ENCODE measurements at regions not wholly inside any gene's neighbourhood (a gene's known extent, or its start where the extent isn't known, plus 50 kb on each side); places are given as distances from the start of the nearest gene placed in this dataset.

DNA sequence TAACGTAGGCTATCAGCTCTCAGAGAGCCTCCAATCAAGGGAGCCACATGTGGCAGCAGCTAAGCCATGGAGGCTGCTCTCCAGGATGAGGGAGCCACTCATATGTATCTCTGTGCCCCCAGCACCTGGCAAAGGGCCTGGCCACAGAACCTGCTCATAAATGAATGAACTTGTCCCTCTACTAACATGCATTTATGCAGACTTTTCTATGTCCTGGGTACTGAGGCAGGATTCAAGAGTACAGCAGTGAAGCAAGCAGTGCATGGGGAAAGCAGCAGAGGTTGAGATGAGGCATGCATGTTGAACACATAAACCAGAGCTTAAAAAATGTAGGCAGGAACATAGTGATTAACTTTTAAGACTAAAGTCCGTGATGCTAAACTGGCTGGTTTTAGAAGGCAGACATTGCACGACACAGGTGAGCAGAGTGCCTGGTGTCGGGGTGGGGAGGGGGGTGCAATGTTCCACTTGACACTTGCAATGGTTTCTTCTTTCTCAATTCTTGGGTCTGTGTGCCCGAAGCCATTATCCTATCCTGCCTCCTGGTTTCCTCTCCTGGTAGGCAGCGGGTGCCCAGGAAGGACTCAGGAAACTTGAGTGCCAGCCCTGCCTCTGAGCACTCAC, 142.8 kb upstream of the ALDH1B1 start:
- Histone ChIP-seq H3K79me2 (ENCODE audit: control insufficient read depth, low read length) (no peaks in the 10 kb centered on the region), H3K4me3 (ENCODE audit: low read length) (no peak overlapping the region), H4K20me1 (ENCODE audit: control insufficient read depth, insufficient read depth, low read depth, low read length) (no peaks in the 10 kb centered on the region), H3K4me2 (ENCODE audit: low read length) (no peak overlapping the region), H3K9me3 (ENCODE audit: control insufficient read depth, insufficient read depth, low read length) (no peaks in the 10 kb centered on the region), H3F3A (ENCODE audit: control insufficient read depth, insufficient read depth) (no peaks in the 10 kb centered on the region), H3K27ac (ENCODE audit: low read depth, low read length) (no peak overlapping the region), H3K4me1 (ENCODE audit: control insufficient read depth, low read length) (no peaks in the 10 kb centered on the region), H3K36me3 (ENCODE audit: control insufficient read depth, low read length) (no peaks in the 10 kb centered on the region), H3K27me3 (ENCODE audit: control insufficient read depth, low read length) (peaks cover 13% of the 10 kb centered on the region; the same call in 1 of the 2 replicates), H3K9me2 (replicated peaks; ENCODE audit: control insufficient read depth, low read length) (no peaks in the 10 kb centered on the region)
- TF ChIP-seq EZH2phosphoT487 (IDR thresholded peaks at IDR 0.05; ENCODE audit: borderline replicate concordance, low read length), result no peak
- TF ChIP-seq, protein P1, sequence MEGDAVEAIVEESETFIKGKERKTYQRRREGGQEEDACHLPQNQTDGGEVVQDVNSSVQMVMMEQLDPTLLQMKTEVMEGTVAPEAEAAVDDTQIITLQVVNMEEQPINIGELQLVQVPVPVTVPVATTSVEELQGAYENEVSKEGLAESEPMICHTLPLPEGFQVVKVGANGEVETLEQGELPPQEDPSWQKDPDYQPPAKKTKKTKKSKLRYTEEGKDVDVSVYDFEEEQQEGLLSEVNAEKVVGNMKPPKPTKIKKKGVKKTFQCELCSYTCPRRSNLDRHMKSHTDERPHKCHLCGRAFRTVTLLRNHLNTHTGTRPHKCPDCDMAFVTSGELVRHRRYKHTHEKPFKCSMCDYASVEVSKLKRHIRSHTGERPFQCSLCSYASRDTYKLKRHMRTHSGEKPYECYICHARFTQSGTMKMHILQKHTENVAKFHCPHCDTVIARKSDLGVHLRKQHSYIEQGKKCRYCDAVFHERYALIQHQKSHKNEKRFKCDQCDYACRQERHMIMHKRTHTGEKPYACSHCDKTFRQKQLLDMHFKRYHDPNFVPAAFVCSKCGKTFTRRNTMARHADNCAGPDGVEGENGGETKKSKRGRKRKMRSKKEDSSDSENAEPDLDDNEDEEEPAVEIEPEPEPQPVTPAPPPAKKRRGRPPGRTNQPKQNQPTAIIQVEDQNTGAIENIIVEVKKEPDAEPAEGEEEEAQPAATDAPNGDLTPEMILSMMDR (IDR thresholded peaks at IDR 0.05; ENCODE audit: low read depth, low read length, poor library complexity, severe bottlenecking), result no peak

DNA sequence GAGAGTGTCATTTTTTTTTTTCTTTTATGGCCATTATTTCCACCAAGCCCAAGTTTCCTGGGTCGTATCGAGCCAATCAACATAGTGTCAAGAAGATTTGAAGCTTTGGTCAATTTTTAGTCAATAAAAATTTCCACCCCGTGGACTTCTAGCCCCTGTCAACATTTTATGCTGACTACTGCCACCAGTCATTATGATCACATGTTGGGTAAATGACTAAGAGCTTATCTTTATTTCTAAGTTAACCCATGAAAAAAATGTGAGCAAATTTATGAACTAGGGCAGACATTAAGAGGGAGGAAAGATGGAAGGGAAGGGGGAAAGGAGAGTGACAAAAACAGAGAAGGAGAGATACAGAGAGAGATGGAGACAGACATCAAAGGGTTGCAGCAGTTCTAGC, 143.5 kb upstream of the ALDH1B1 start:
- Histone ChIP-seq H3F3A (ENCODE audit: control insufficient read depth, insufficient read depth) (no peaks in the 10 kb centered on the region), H4K20me1 (ENCODE audit: control insufficient read depth, insufficient read depth, low read depth, low read length) (no peaks in the 10 kb centered on the region), H3K4me1 (ENCODE audit: control insufficient read depth, low read length) (no peaks in the 10 kb centered on the region), H3K79me2 (ENCODE audit: control insufficient read depth, low read length) (no peaks in the 10 kb centered on the region), H3K27ac (ENCODE audit: low read depth, low read length) (no peak overlapping the region), H3K9me3 (ENCODE audit: control insufficient read depth, insufficient read depth, low read length) (no peaks in the 10 kb centered on the region), H3K4me2 (ENCODE audit: low read length) (no peak overlapping the region), H3K9me2 (replicated peaks; ENCODE audit: control insufficient read depth, low read length) (no peaks in the 10 kb centered on the region), H3K27me3 (ENCODE audit: control insufficient read depth, low read length) (peaks cover 13% of the 10 kb centered on the region; the same call in 1 of the 2 replicates), H3K36me3 (ENCODE audit: control insufficient read depth, low read length) (no peaks in the 10 kb centered on the region), H3K4me3 (ENCODE audit: low read length) (no peak overlapping the region)
- no peak for TF ChIP-seq EZH2phosphoT487 (IDR thresholded peaks at IDR 0.05; ENCODE audit: borderline replicate concordance, low read length)
- TF ChIP-seq, protein P1 (IDR thresholded peaks at IDR 0.05; ENCODE audit: low read depth, low read length, poor library complexity, severe bottlenecking), result no peak

DNA sequence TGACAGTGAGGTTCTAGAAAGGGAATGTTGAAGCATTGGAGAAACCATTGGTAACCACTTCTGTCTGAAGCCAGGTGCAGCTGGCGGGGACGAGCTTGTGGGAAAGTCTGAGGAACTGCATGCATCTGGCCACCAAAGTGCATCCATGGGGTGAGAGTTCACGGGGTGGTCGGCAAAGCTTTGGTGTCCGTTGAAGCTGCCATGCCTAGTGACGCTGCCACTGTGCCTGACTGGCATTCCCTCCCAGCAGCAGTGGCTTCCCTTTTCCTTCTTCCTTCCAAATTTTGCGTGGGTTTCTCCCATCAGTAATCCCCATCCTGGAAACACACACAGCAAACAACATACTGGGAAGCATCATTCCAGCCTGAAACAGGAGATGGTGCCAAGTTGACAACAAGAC, 145.7 kb upstream of the ALDH1B1 start:
- Histone ChIP-seq H3F3A (ENCODE audit: control insufficient read depth, insufficient read depth) (no peaks in the 10 kb centered on the region), H3K4me2 (ENCODE audit: low read length) (no peak overlapping the region), H3K27ac (ENCODE audit: low read depth, low read length) (no peak overlapping the region), H4K20me1 (ENCODE audit: control insufficient read depth, insufficient read depth, low read depth, low read length) (no peaks in the 10 kb centered on the region), H3K4me1 (ENCODE audit: control insufficient read depth, low read length) (no peaks in the 10 kb centered on the region), H3K36me3 (ENCODE audit: control insufficient read depth, low read length) (no peaks in the 10 kb centered on the region), H3K4me3 (ENCODE audit: low read length) (no peak overlapping the region), H3K79me2 (ENCODE audit: control insufficient read depth, low read length) (no peaks in the 10 kb centered on the region), H3K9me2 (replicated peaks; ENCODE audit: control insufficient read depth, low read length) (no peaks in the 10 kb centered on the region), H3K27me3 (ENCODE audit: control insufficient read depth, low read length) (0 out of 2 replicates have a peak, but pooled peaks cover 6% of the 10 kb centered on the region), H3K9me3 (ENCODE audit: control insufficient read depth, insufficient read depth, low read length) (no peaks in the 10 kb centered on the region)
- TF ChIP-seq, protein P1 (IDR thresholded peaks at IDR 0.05; ENCODE audit: low read depth, low read length, poor library complexity, severe bottlenecking), result no peak
- no peak for TF ChIP-seq EZH2phosphoT487 (IDR thresholded peaks at IDR 0.05; ENCODE audit: borderline replicate concordance, low read length)
